Right lobe of liver (tissue), 6 donors: ENCODE measurements at regions not wholly inside any gene's neighbourhood (a gene's known extent, or its start where the extent isn't known, plus 50 kb on each side); places are given as distances from the start of the nearest gene placed in this dataset.

Experiments used
- ATAC-seq, 4 donors: fragments of 200-7000 bp; cut with Tn5 transposase; one replicate each; pipeline ENCODE4 v1.9.1; 2020; ENCODE audit warnings: mild to moderate bottlenecking in 4 of 4, moderate library complexity in 4 of 4
- DNase-seq, 3 donors: peaks; one replicate each; pipeline ENCODE4 v3.0.0-alpha.2; 2020
- H3K27ac ChIP-seq, 3 donors: fragments of 200-600 bp; one replicate each; pipeline ENCODE4 v1.8.0; 2022
- H3K27me3 ChIP-seq, 2 donors: fragments of 200-600 bp; one replicate each; pipeline ENCODE4 v1.8.0; 2022
- H3K36me3 ChIP-seq, 4 donors: fragments of 200-600 bp; sonication (generic) in 1 of 4; one replicate each; pipeline versions ENCODE4 v1.5.1 to v1.8.0; 2017 to 2022; ENCODE audit warnings: control low read depth in 1 of 4
- H3K4me1 ChIP-seq, 4 donors: fragments of 200-600 bp; sonication (generic) in 1 of 4; one replicate each; pipeline versions ENCODE4 v1.5.1 to v1.8.0; 2017 to 2022; ENCODE audit warnings: control low read depth in 1 of 4
- H3K4me3 ChIP-seq, 3 donors: fragments of 200-600 bp; one replicate each; pipeline ENCODE4 v1.8.0; 2022
- H3K9me3 ChIP-seq, 4 donors: fragments of 200-600 bp; sonication (generic) in 1 of 4; one replicate each; pipeline versions ENCODE4 v1.5.1 to v1.8.0; 2017 to 2022; ENCODE audit warnings: control low read depth in 1 of 4
- POLR2A ChIP-seq: fragments of 450-650 bp; IDR thresholded peaks from one replicate; pipeline ENCODE4 v1.6.1; 2017; ENCODE audit warnings: antibody characterized with exemption, mild to moderate bottlenecking
- WGBS: methylation state at CpG from one replicate; pipeline ENCODE4 v1.1.6; 2018; ENCODE audit warnings: low coverage, low lambda C conversion rate; ENCODE audit not compliant: insufficient coverage; ENCODE audit errors: missing lambda C conversion rate; 5-methylcytosine and 5-hydroxymethylcytosine counted together
- intact Hi-C, 2 donors: fragments of 100-400 bp; cut with DNase I; formaldehyde crosslinking; loops; one replicate each; pipeline versions ENCODE4 v1.11.2 to v1.14.1; 2022
- TF ChIP-seq, protein P1 (sequence below), 4 donors: fragments of 200-600 bp in 3 of 4; fragments of 450-650 bp in 1 of 4; IDR thresholded peaks; one replicate each; pipeline versions ENCODE4 v1.5.1 to v1.8.0; 2016 to 2022; ENCODE audit warnings: antibody characterized with exemption in 4 of 4, mild to moderate bottlenecking in 2 of 4
- donor health status: DM: no; HTN: yes; CAD: no.
- donor health status: DM: no; HTN: no; CAD: no.
- donor health status: DM: no; HTN: no; CAD: no.
- donor health status: DM: no; HTN: yes; CAD: no.
- donor health status: DM: no; HTN: yes; CAD: no.

DNA sequence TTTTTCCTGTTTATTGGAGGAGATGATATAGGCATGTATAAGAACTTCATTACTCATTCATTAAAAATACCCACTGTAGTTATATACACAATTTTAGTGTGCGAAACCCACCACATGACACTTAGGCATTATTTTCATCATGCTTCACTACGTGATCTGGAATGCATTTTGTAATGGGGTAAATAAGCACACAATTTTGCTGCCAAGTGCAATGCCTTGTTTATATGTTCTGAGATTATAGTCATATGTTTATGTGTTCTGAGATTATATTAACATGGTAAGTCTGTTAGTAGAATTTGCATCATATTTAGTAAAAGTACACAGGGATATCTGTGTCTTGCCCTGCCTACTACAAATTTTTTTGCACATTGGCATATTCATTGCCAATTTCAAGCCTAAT, 1123.0 kb downstream of the LRFN5 start:
- no peak for ATAC-seq
- no peak overlapping the region for H3K4me3 ChIP-seq
- no peaks in the 10 kb centered on the region for H3K36me3 ChIP-seq
- no peak for DNase-seq
- 73% methylated on average over 2 of the region's 2 CpGs for WGBS
- no peak overlapping the region for H3K27ac ChIP-seq
- TF ChIP-seq, protein P1, sequence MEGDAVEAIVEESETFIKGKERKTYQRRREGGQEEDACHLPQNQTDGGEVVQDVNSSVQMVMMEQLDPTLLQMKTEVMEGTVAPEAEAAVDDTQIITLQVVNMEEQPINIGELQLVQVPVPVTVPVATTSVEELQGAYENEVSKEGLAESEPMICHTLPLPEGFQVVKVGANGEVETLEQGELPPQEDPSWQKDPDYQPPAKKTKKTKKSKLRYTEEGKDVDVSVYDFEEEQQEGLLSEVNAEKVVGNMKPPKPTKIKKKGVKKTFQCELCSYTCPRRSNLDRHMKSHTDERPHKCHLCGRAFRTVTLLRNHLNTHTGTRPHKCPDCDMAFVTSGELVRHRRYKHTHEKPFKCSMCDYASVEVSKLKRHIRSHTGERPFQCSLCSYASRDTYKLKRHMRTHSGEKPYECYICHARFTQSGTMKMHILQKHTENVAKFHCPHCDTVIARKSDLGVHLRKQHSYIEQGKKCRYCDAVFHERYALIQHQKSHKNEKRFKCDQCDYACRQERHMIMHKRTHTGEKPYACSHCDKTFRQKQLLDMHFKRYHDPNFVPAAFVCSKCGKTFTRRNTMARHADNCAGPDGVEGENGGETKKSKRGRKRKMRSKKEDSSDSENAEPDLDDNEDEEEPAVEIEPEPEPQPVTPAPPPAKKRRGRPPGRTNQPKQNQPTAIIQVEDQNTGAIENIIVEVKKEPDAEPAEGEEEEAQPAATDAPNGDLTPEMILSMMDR (IDR thresholded peaks at IDR 0.05): no peak
- TF ChIP-seq POLR2A: no peak
- H3K4me1 ChIP-seq: no peaks in the 10 kb centered on the region
- H3K9me3 ChIP-seq: no peaks in the 10 kb centered on the region
- intact Hi-C loops: no loop called here
- H3K27me3 ChIP-seq: no peaks in the 10 kb centered on the region

- Histone ChIP-seq H3K36me3 (no peaks in the 10 kb centered on the region), H3K27me3 (no peaks in the 10 kb centered on the region), H3K9me3 (no peaks in the 10 kb centered on the region), H3K4me1 (no peaks in the 10 kb centered on the region), H3K27ac (no peak overlapping the region), H3K4me3 (no peak overlapping the region)
- whole genome bisulfite sequencing: 33% methylated on average over 1 of the region's 1 CpG
- ATAC-seq (no peak), DNase-seq (no peak)
- no peak for TF ChIP-seq POLR2A
- TF ChIP-seq, protein P1 (IDR thresholded peaks at IDR 0.05): no peak
- intact Hi-C loops: no loop called here
These were observed 1112.7 kb downstream of the LRFN5 start for GRCh38 chr14:42719391-42719790.

- 54% methylated on average over 2 of the region's 2 CpGs for WGBS
These were observed 1108.6 kb downstream of the LRFN5 start for GRCh38 chr14:42715316-42715715.

DNA sequence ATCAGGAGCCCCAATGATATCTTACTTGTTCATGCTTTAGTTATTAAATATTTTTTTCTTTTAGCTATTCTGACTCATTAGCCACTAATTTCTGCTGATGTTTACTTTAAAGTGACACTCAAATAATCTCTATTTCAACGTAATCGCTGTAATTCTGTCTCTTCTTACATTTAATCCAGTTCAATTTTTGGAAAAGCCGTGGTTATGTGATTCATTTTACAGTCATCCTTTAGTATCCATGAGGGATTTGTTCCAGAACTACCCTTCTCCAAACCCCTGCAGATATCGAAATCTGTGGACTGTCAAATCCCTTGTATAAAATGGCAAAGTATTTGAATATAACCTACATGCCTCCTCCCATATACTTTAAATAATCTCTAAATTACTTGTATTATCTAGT, 1103.4 kb downstream of the LRFN5 start:
- Histone ChIP-seq H3K27ac (no peak overlapping the region), H3K4me3 (no peak overlapping the region), H3K4me1 (no peaks in the 10 kb centered on the region), H3K9me3 (no peaks in the 10 kb centered on the region), H3K36me3 (no peaks in the 10 kb centered on the region), H3K27me3 (no peaks in the 10 kb centered on the region)
- intact Hi-C loops: no loop called here
- WGBS: 58% methylated on average over 4 of the region's 4 CpGs
- no peak for TF ChIP-seq POLR2A
- TF ChIP-seq, protein P1 (IDR thresholded peaks at IDR 0.05): no peak
- ATAC-seq: no peak
- DNase-seq: no peak

More at GRCh38 chr14:42715316-42715715, 1108.6 kb downstream of the LRFN5 start:
- Histone ChIP-seq H3K4me1 (no peaks in the 10 kb centered on the region), H3K4me3 (no peak overlapping the region), H3K9me3 (no peaks in the 10 kb centered on the region), H3K36me3 (no peaks in the 10 kb centered on the region), H3K27me3 (no peaks in the 10 kb centered on the region), H3K27ac (no peak overlapping the region)
- DNase-seq (no peak), ATAC-seq (no peak)
- intact Hi-C loops: no loop called here
- TF ChIP-seq POLR2A: no peak
- TF ChIP-seq, protein P1 (IDR thresholded peaks at IDR 0.05): no peak

DNA sequence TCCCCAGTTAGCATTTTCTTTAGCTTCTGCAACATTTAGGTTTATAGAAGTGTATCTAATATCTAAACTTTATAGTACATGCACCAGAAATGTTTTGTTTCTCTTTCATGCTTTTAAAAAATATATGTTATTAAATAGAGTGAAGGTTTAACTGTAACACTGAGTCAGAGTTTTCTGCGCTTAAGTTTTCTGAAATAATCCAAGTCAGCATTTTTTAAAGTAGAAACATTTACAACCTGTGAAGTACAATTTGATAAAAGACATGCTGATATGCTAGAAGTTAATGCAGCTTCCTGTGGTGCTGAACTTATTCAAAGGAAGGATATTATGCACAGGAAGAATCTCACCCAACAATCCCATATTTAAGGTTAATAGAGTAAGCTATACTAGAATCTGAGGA, 1096.8 kb downstream of the LRFN5 start:
- Histone ChIP-seq H3K36me3 (no peaks in the 10 kb centered on the region), H3K27me3 (no peaks in the 10 kb centered on the region), H3K27ac (no peak overlapping the region), H3K9me3 (no peaks in the 10 kb centered on the region), H3K4me1 (no peaks in the 10 kb centered on the region), H3K4me3 (no peak overlapping the region)
- ATAC-seq (no peak), DNase-seq (no peak)
- 60% methylated on average over 1 of the region's 1 CpG for WGBS
- intact Hi-C loops: no loop called here
- TF ChIP-seq, protein P1 (IDR thresholded peaks at IDR 0.05): no peak
- no peak for TF ChIP-seq POLR2A
